ENCODE measurements at regions not wholly inside any gene's neighbourhood (a gene's known extent, or its start where the extent isn't known, plus 50 kb on each side); places are given as distances from the start of the nearest gene placed in this dataset.

GRCh38 chr18:4551001-4551360 lies 95.9 kb upstream of the DLGAP1 start:
- H3K36me3 Mint-ChIP-seq (ENCODE audit: low read depth), result no peaks in the 10 kb centered on the region
- no peaks in the 10 kb centered on the region for H3K4me1 Mint-ChIP-seq (ENCODE audit: low read depth)
- H3K27ac Mint-ChIP-seq, result no peak overlapping the region
- H3K4me3 Mint-ChIP-seq, result no peak overlapping the region
- TF ChIP-seq CTCF (IDR thresholded peaks at IDR 0.05), result no peak
- no peak for DNase-seq
- ChIA-PET CTCF (no interaction called here), POLR2A (interaction anchor here (0.6 kb wide), 2 partner anchors 276 to 1818 kb away, joined by 3 to 4 read pairs; no protein-coding TSS in a partner anchor)
- peaks cover 5% of the 10 kb centered on the region for H3K9me3 Mint-ChIP-seq
- intact Hi-C loops (cut with micrococcal nuclease), result no loop called here
- H3K27me3 Mint-ChIP-seq, result no peaks in the 10 kb centered on the region
- ATAC-seq, result no peak

- H3K36me3 Mint-ChIP-seq (ENCODE audit: low read depth), result no peaks in the 10 kb centered on the region
- CTCF ChIA-PET, result no interaction called here
- no peak overlapping the region for H3K4me3 Mint-ChIP-seq
- no peak for ATAC-seq
- no peaks in the 10 kb centered on the region for H3K27me3 Mint-ChIP-seq
- intact Hi-C loops (cut with micrococcal nuclease), result no loop called here
- H3K27ac Mint-ChIP-seq, result no peak overlapping the region
- DNase-seq, result no peak
- POLR2A ChIA-PET, result no interaction called here
- peaks cover 11% of the 10 kb centered on the region for H3K9me3 Mint-ChIP-seq
- no peaks in the 10 kb centered on the region for H3K4me1 Mint-ChIP-seq (ENCODE audit: low read depth)
- TF ChIP-seq CTCF (IDR thresholded peaks at IDR 0.05), result no peak
Observed at GRCh38 chr18:4549164-4549872, 94.2 kb upstream of the DLGAP1 start.

- Mint-ChIP-seq H3K36me3 (ENCODE audit: low read depth) (no peaks in the 10 kb centered on the region), H3K9me3 (peaks cover 7% of the 10 kb centered on the region), H3K4me3 (no peak overlapping the region), H3K4me1 (ENCODE audit: low read depth) (no peaks in the 10 kb centered on the region), H3K27ac (no peak overlapping the region), H3K27me3 (no peaks in the 10 kb centered on the region)
- no peak for DNase-seq
- ChIA-PET CTCF (no interaction called here), POLR2A (no interaction called here)
- no peak for TF ChIP-seq CTCF (IDR thresholded peaks at IDR 0.05)
- intact Hi-C loops (cut with micrococcal nuclease), result no loop called here
- ATAC-seq, result no peak
Observed at GRCh38 chr18:4547126-4547525, 92.0 kb upstream of the DLGAP1 start.

GRCh38 chr18:4544142-4544541 lies 89.0 kb upstream of the DLGAP1 start:
- TF ChIP-seq CTCF (IDR thresholded peaks at IDR 0.05), result no peak
- H3K4me1 Mint-ChIP-seq (ENCODE audit: low read depth), result no peaks in the 10 kb centered on the region
- H3K27me3 Mint-ChIP-seq, result no peaks in the 10 kb centered on the region
- ChIA-PET CTCF (no interaction called here), POLR2A (no interaction called here)
- intact Hi-C loops (cut with micrococcal nuclease), result no loop called here
- no peak overlapping the region for H3K4me3 Mint-ChIP-seq
- no peaks in the 10 kb centered on the region for H3K36me3 Mint-ChIP-seq (ENCODE audit: low read depth)
- no peak overlapping the region for H3K27ac Mint-ChIP-seq
- peaks cover 9% of the 10 kb centered on the region for H3K9me3 Mint-ChIP-seq
- ATAC-seq (no peak), DNase-seq (no peak)

- H3K4me3 Mint-ChIP-seq, result no peak overlapping the region
- intact Hi-C loops (cut with micrococcal nuclease), result no loop called here
- ChIA-PET CTCF (no interaction called here), POLR2A (no interaction called here)
- H3K4me1 Mint-ChIP-seq (ENCODE audit: low read depth), result no peaks in the 10 kb centered on the region
- H3K27me3 Mint-ChIP-seq, result no peaks in the 10 kb centered on the region
- no peak for TF ChIP-seq CTCF (IDR thresholded peaks at IDR 0.05)
- H3K27ac Mint-ChIP-seq, result no peak overlapping the region
- H3K9me3 Mint-ChIP-seq, result peaks cover 13% of the 10 kb centered on the region
- DNase-seq (no peak), ATAC-seq (no peak)
- no peaks in the 10 kb centered on the region for H3K36me3 Mint-ChIP-seq (ENCODE audit: low read depth)
Observed at GRCh38 chr18:4543711-4544110, 88.6 kb upstream of the DLGAP1 start.

All from activated CD8-positive, alpha-beta T cell treated with anti-CD3 and anti-CD28 coated beads for 36 hours (primary cell).